NB4 (cell line): ENCODE measurements at regions not wholly inside any gene's neighbourhood (a gene's known extent, or its start where the extent isn't known, plus 50 kb on each side); places are given as distances from the start of the nearest gene placed in this dataset.
"Not testable (repeated sequence)": the region's sequence is repeated elsewhere in the genome, so short reads cannot be mapped to it uniquely, and the experiment has no call there.

Experiments
- CTCF ChIP-seq: IDR thresholded peaks from one replicate; pipeline ENCODE4 v1.5.1; 2012; ENCODE audit warnings: low read depth, low read length
- MAX ChIP-seq: IDR thresholded peaks from 2 replicates; pipeline ENCODE4 v1.6.1; 2011; ENCODE audit warnings: low read depth, low read length
- MYC ChIP-seq: IDR thresholded peaks from 2 replicates; pipeline ENCODE4 v1.6.1; 2011; ENCODE audit warnings: low read depth, low read length
- POLR2A ChIP-seq: IDR thresholded peaks from 2 replicates; pipeline ENCODE4 v1.6.1; 2011; ENCODE audit warnings: mild to moderate bottlenecking; ENCODE audit not compliant: insufficient read length; ENCODE audit errors: extremely low read depth

- TF ChIP-seq POLR2A, CTCF, MAX, MYC: not testable (repeated sequence)
Observed at GRCh38 chrX:93921041-93921440, 247.0 kb downstream of the FAM133A start.
